Prostate gland (tissue), 2 donors: ENCODE measurements at regions not wholly inside any gene's neighbourhood (a gene's known extent, or its start where the extent isn't known, plus 50 kb on each side); places are given as distances from the start of the nearest gene placed in this dataset.

ENCODE experiments used
- CTCF ChIP-seq, 4 experiments: fragments of 200-600 bp in 2 of 4; fragments of 450-650 bp in 2 of 4; sonication (generic) in 2 of 4; IDR thresholded peaks; 1 replicate in 3 of 4; 2 replicates in 1 of 4; pipeline ENCODE4 v1.5.1; 2016 to 2019; ENCODE audit warnings: antibody characterized with exemption in 4 of 4, mild to moderate bottlenecking in 2 of 4, moderate library complexity in 2 of 4
- POLR2A ChIP-seq: fragments of 450-650 bp; IDR thresholded peaks from one replicate; pipeline ENCODE4 v1.6.1; 2016; ENCODE audit warnings: antibody characterized with exemption, mild to moderate bottlenecking

- no peak for TF ChIP-seq POLR2A
- TF ChIP-seq CTCF (IDR thresholded peaks at IDR 0.05), result no peak
Measured at GRCh38 chr1:72516264-72516663, 233.9 kb upstream of the NEGR1 start.
